Vagina (tissue), 2 donors: ENCODE measurements at regions not wholly inside any gene's neighbourhood (a gene's known extent, or its start where the extent isn't known, plus 50 kb on each side); places are given as distances from the start of the nearest gene placed in this dataset.

Experiments used
- DNase-seq, 2 donors: peaks; one replicate each; pipeline ENCODE4 v3.0.0-alpha.2; 2017; ENCODE audit errors: extremely low spot score in 2 of 2
- H3K27ac ChIP-seq: fragments of 200-600 bp; sonication (generic); one replicate; pipeline ENCODE4 v1.5.1; 2019
- H3K27me3 ChIP-seq: fragments of 200-600 bp; sonication (generic); one replicate; pipeline ENCODE4 v1.5.1; 2019
- H3K36me3 ChIP-seq, 2 donors: fragments of 200-600 bp; sonication (generic); one replicate each; pipeline ENCODE4 v1.5.1; 2017 to 2019
- H3K4me1 ChIP-seq: fragments of 200-600 bp; sonication (generic); one replicate; pipeline ENCODE4 v1.5.1; 2019
- H3K4me3 ChIP-seq, 2 donors: fragments of 200-600 bp; sonication (generic); 1 replicate in 1 of 2; 2 replicates in 1 of 2; pipeline ENCODE4 v1.5.1; 2016 to 2019
- H3K9me3 ChIP-seq: fragments of 200-600 bp; sonication (generic); one replicate; pipeline ENCODE4 v1.5.1; 2019
- POLR2A ChIP-seq, 2 donors: fragments of 450-650 bp; IDR thresholded peaks; one replicate each; pipeline ENCODE4 v1.6.1; 2017; ENCODE audit warnings: antibody characterized with exemption in 2 of 2, mild to moderate bottlenecking in 2 of 2, moderate library complexity in 2 of 2
- POLR2AphosphoS5 ChIP-seq, 2 donors: sonication (generic); formaldehyde crosslinking; IDR thresholded peaks; one replicate each; pipeline ENCODE4 v1.9.0; 2017; ENCODE audit warnings: antibody characterized with exemption in 2 of 2, mild to moderate bottlenecking in 2 of 2, low read depth in 1 of 2; ENCODE audit not compliant: insufficient read depth in 1 of 2
- intact Hi-C: fragments of 100-400 bp; cut with DNase I; formaldehyde crosslinking; loops from one replicate; pipeline ENCODE4 v1.15.1; 2023
- TF ChIP-seq, protein P1 (sequence below), 3 experiments: fragments of 450-650 bp in 2 of 3; fragments of 200-600 bp in 1 of 3; sonication (generic) in 1 of 3; IDR thresholded peaks; one replicate each; pipeline ENCODE4 v1.5.1; 2017 to 2019; ENCODE audit warnings: antibody characterized with exemption in 3 of 3, mild to moderate bottlenecking in 2 of 3, moderate library complexity in 2 of 3

DNA sequence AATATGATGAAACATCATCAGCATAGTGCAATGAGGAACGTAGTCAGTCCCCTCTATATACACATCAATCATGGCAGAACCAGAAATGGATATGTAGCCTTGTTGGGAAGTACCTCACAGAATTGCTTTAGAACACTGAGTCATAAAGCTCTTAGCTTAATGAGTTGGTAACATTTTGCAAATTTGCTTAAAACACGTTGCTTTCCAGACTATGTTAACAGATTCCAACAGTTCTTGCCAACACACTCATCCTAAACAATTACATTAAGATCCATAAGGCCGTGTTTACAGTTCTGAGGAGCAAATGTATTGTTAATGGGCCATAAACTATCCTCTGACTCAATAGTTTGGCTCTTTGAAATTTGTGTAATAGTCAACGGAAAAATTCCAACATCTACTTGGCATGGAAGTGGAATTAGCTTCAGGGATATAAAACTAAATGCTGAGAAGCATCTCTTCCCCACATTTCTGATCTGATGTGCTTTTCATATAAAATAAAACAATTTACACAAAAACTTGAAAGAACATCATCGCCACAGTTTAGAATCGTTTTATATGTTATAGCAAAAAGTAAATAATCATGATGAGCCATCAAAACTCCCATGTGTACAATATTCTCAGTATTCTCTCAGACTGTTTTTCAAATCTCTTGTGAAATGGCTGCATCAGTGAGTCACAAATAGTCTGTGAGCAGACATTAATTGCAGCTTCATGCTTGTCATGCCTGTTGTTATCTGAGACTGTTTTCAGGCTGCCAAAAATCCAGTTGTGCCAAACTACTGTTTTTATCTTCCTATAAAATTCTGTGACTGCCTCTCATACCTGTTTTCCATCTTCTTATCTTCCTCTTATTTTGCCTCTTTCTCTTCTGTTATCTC, 291.9 kb downstream of the COX7C start:
- Histone ChIP-seq H3K27ac (no peak overlapping the region), H3K4me1 (peaks cover 8% of the 10 kb centered on the region), H3K36me3 (no peaks in the 10 kb centered on the region), H3K4me3 (no peak overlapping the region), H3K9me3 (no peaks in the 10 kb centered on the region), H3K27me3 (no peaks in the 10 kb centered on the region)
- intact Hi-C loops = no loop called here
- TF ChIP-seq POLR2A (IDR thresholded peaks at IDR 0.05) = no peak
- TF ChIP-seq, protein P1, sequence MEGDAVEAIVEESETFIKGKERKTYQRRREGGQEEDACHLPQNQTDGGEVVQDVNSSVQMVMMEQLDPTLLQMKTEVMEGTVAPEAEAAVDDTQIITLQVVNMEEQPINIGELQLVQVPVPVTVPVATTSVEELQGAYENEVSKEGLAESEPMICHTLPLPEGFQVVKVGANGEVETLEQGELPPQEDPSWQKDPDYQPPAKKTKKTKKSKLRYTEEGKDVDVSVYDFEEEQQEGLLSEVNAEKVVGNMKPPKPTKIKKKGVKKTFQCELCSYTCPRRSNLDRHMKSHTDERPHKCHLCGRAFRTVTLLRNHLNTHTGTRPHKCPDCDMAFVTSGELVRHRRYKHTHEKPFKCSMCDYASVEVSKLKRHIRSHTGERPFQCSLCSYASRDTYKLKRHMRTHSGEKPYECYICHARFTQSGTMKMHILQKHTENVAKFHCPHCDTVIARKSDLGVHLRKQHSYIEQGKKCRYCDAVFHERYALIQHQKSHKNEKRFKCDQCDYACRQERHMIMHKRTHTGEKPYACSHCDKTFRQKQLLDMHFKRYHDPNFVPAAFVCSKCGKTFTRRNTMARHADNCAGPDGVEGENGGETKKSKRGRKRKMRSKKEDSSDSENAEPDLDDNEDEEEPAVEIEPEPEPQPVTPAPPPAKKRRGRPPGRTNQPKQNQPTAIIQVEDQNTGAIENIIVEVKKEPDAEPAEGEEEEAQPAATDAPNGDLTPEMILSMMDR (IDR thresholded peaks at IDR 0.05) = no peak
- no peak for DNase-seq

DNA sequence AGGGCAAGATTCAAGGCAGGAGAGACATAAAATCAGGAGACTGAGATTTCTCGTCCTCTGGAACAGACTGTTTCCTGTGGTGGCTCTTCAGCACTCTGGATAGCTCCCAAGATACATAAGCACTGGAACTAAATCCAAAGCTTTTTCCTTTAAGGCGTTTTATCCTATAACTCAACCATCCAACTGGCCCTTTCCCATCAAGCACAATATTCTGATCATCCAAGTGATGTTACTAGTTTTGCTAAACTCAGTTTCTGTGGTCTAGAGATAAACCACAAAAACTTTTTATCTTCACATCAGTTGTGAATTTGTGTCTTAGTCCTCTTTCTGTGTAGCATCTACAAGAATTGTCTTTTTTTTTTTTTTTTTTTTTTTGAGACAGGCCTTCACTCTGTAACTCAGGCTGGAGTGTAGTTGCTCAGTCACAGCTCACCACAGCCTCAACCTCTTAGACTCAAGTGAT, 299.4 kb downstream of the COX7C start:
- intact Hi-C loops = no loop called here
- Histone ChIP-seq H3K27me3 (no peaks in the 10 kb centered on the region), H3K9me3 (no peaks in the 10 kb centered on the region), H3K4me3 (no peak overlapping the region), H3K4me1 (no peaks in the 10 kb centered on the region), H3K27ac (no peak overlapping the region), H3K36me3 (no peaks in the 10 kb centered on the region)
- TF ChIP-seq POLR2A (IDR thresholded peaks at IDR 0.05) (no peak), POLR2AphosphoS5 (IDR thresholded peaks at IDR 0.05; ENCODE audit: insufficient read depth in 1 of 2, low read depth in 1 of 2) (no peak)
- TF ChIP-seq, protein P1 (IDR thresholded peaks at IDR 0.05) = no peak
- no peak for DNase-seq

DNA sequence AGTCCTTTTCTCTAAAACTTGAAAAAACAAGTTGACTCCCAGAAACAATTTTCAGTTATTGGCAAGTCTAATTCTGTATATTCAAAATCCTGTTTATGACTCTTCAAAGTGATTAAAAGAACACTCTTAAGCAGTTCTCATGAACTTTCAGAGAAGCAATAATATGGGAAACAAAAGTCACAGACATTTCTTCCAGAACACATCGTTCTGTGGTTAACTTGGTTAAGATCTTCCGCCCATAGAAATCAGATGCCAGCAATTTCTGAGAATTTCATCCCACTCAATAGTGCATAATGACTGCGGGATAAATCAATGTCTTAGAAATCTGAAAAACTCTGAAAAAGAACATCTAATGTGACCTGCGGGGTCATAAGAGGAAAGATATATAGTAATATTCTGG, 300.5 kb downstream of the COX7C start:
- Histone ChIP-seq H3K27ac (no peak overlapping the region), H3K4me3 (no peak overlapping the region), H3K9me3 (no peaks in the 10 kb centered on the region), H3K27me3 (no peaks in the 10 kb centered on the region), H3K4me1 (no peaks in the 10 kb centered on the region), H3K36me3 (no peaks in the 10 kb centered on the region)
- no peak for DNase-seq
- intact Hi-C loops = no loop called here
- TF ChIP-seq, protein P1 (IDR thresholded peaks at IDR 0.05) = no peak
- TF ChIP-seq POLR2A (IDR thresholded peaks at IDR 0.05) (no peak), POLR2AphosphoS5 (IDR thresholded peaks at IDR 0.05; ENCODE audit: insufficient read depth in 1 of 2, low read depth in 1 of 2) (no peak)

DNA sequence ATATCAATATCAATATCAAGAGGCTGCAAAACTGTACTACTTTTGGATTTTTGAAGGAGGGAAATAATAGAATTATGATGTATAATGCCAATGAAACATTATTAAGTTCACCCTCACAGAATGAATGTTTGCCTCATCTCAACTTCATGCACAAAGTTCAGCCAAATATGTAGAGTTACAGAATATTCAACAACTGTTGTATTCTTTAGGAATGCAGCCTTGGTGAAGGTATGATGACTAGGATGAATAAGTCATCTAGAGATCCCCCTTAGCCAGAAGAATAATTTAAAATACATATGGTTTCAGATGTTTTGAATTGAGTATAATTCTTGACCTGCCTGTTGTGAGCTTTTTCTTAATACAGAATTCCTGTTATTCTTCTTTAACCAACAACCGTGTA, 308.3 kb downstream of the COX7C start:
- Histone ChIP-seq H3K36me3 (no peaks in the 10 kb centered on the region), H3K4me3 (no peak overlapping the region), H3K27me3 (no peaks in the 10 kb centered on the region), H3K27ac (no peak overlapping the region), H3K9me3 (no peaks in the 10 kb centered on the region), H3K4me1 (no peaks in the 10 kb centered on the region)
- intact Hi-C loops = no loop called here
- no peak for DNase-seq
- TF ChIP-seq POLR2A (IDR thresholded peaks at IDR 0.05) (no peak), POLR2AphosphoS5 (IDR thresholded peaks at IDR 0.05; ENCODE audit: insufficient read depth in 1 of 2, low read depth in 1 of 2) (no peak)
- TF ChIP-seq, protein P1 (IDR thresholded peaks at IDR 0.05) = no peak

DNA sequence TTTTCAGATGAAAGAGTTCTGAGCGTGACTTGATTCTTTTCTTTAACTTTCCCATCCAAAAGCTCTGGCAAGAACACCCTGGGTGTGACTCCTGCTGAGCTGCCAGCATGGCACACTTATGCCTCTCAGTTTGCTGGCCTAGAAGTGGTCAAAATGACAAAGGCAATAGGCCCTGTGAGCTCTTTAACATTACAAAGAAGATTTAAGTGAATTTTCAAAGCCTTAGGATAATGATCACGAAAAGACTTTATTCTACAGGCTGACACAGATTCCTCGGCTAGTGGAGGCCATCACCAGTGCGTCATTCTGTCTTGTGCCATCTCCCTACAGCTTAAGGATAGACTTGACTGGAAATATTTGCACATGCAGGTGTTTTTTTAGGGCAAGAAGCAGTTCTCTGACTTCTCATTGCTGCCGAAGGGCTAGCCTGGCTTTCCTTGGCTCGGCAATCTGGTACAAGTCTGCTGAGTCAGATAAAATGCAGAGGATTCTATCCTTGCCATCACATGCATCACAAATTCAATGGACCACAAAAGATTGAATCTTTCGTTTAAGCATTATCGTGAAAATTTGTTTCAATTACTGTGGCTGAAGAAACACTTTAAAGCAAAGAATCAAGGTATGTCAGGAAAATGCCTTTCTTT, 311.5 kb downstream of the COX7C start:
- intact Hi-C loops = no loop called here

More for the DNA sequence above, 311.5 kb downstream of the COX7C start:
- H3K4me3 ChIP-seq = no peak overlapping the region
- no peaks in the 10 kb centered on the region for H3K27me3 ChIP-seq
- no peak for TF ChIP-seq POLR2A (IDR thresholded peaks at IDR 0.05)
- TF ChIP-seq POLR2AphosphoS5 (IDR thresholded peaks at IDR 0.05; ENCODE audit: insufficient read depth in 1 of 2, low read depth in 1 of 2) = no peak
- TF ChIP-seq, protein P1 (IDR thresholded peaks at IDR 0.05) = no peak
- DNase-seq = no peak
- H3K27ac ChIP-seq = no peak overlapping the region
- H3K4me1 ChIP-seq = no peaks in the 10 kb centered on the region
- H3K36me3 ChIP-seq = no peaks in the 10 kb centered on the region
- H3K9me3 ChIP-seq = no peaks in the 10 kb centered on the region
